CD8-positive, alpha-beta memory T cell (primary cell): ENCODE measurements at regions not wholly inside any gene's neighbourhood (a gene's known extent, or its start where the extent isn't known, plus 50 kb on each side); places are given as distances from the start of the nearest gene placed in this dataset.

Source experiments
- CTCF ChIA-PET: fragments of 350-600 bp; sonication (Branson Sonifier 250); formaldehyde crosslinking; loops from one replicate; lab custom pipeline; 2021; ENCODE audit warnings: antibody characterized with exemption; lab: Charles Lee
- POLR2A ChIA-PET: fragments of 350-600 bp; sonication (Branson Sonifier 250); formaldehyde crosslinking; loops from one replicate; lab custom pipeline; 2021; ENCODE audit warnings: antibody characterized with exemption; lab: Charles Lee
- DNase-seq, 5 donors: peaks; one replicate each; pipeline versions ENCODE4 v3.0.0 to v3.0.0-alpha.2; 2020 to 2022; ENCODE audit warnings: mixed read lengths in 1 of 5
- H3K27ac ChIP-seq: one replicate; pipeline ENCODE4 v1.7.0; 2013; ENCODE audit warnings: low read depth, mild to moderate bottlenecking, low read length, moderate library complexity
- H3K27me3 ChIP-seq: 2 replicates; pipeline ENCODE4 v1.7.0; 2013; ENCODE audit warnings: low read length, mild to moderate bottlenecking; ENCODE audit not compliant: insufficient read depth, poor library complexity, severe bottlenecking
- H3K36me3 ChIP-seq: 2 replicates; pipeline ENCODE4 v1.7.0; 2013; ENCODE audit warnings: mild to moderate bottlenecking, low read length, moderate library complexity; ENCODE audit not compliant: insufficient read depth
- H3K4me1 ChIP-seq: 2 replicates; pipeline ENCODE4 v1.7.0; 2013; ENCODE audit warnings: mild to moderate bottlenecking, low read length, moderate library complexity; ENCODE audit not compliant: insufficient read depth
- H3K4me3 ChIP-seq: 2 replicates; pipeline ENCODE4 v1.7.0; 2013; ENCODE audit warnings: mild to moderate bottlenecking, low read length
- H3K9me3 ChIP-seq: 2 replicates; pipeline ENCODE4 v1.7.0; 2013; ENCODE audit warnings: mild to moderate bottlenecking, low read length
- H3K27ac Mint-ChIP-seq, 8 donors: one replicate each; pipeline ENCODE4 v1.8.0; 2020 to 2021; ENCODE audit warnings: mixed read lengths in 8 of 8, mild to moderate bottlenecking in 6 of 8, inconsistent platforms in 3 of 8, moderate library complexity in 3 of 8
- H3K27me3 Mint-ChIP-seq, 2 donors: one replicate each; pipeline ENCODE4 v1.8.0; 2020 to 2021; ENCODE audit warnings: mixed read lengths in 2 of 2, mild to moderate bottlenecking in 1 of 2, moderate library complexity in 1 of 2
- H3K36me3 Mint-ChIP-seq, 3 donors: one replicate each; pipeline ENCODE4 v1.8.0; 2020 to 2021; ENCODE audit warnings: mixed read lengths in 3 of 3, inconsistent platforms in 1 of 3, mild to moderate bottlenecking in 1 of 3
- H3K4me1 Mint-ChIP-seq, 3 donors: one replicate each; pipeline ENCODE4 v1.8.0; 2020 to 2021; ENCODE audit warnings: mixed read lengths in 3 of 3, inconsistent platforms in 1 of 3, mild to moderate bottlenecking in 1 of 3
- H3K4me3 Mint-ChIP-seq, 7 donors: one replicate each; pipeline ENCODE4 v1.8.0; 2020 to 2021; ENCODE audit warnings: mixed read lengths in 7 of 7, mild to moderate bottlenecking in 6 of 7, moderate library complexity in 4 of 7, inconsistent platforms in 2 of 7
- H3K9me3 Mint-ChIP-seq, 5 donors: one replicate each; pipeline ENCODE4 v1.8.0; 2020 to 2022; ENCODE audit warnings: mixed read lengths in 5 of 5, mild to moderate bottlenecking in 3 of 5, moderate library complexity in 2 of 5, inconsistent platforms in 1 of 5

GRCh38 chr2:38224821-38225437 lies 149.0 kb upstream of the CYP1B1 start:
- peaks cover 4% of the 10 kb centered on the region for H3K9me3 ChIP-seq
- no peaks in the 10 kb centered on the region for H3K4me1 Mint-ChIP-seq
- peaks cover 0 to 6% (median 4%) of the 10 kb centered on the region in 5 donors for H3K9me3 Mint-ChIP-seq
- H3K27me3 ChIP-seq = peaks cover 3% of the 10 kb centered on the region
- H3K36me3 Mint-ChIP-seq = peaks cover 0 to 5% (median 0%) of the 10 kb centered on the region in 3 donors
- H3K27ac Mint-ChIP-seq = no peak overlapping the region
- ChIA-PET POLR2A (no interaction called here), CTCF (no interaction called here)
- H3K27me3 Mint-ChIP-seq = peaks cover 15 to 47% of the 10 kb centered on the region in 2 donors
- no peak overlapping the region for H3K27ac ChIP-seq
- no peaks in the 10 kb centered on the region for H3K36me3 ChIP-seq
- no peak overlapping the region for H3K4me3 Mint-ChIP-seq
- DNase-seq = no peak
- no peaks in the 10 kb centered on the region for H3K4me1 ChIP-seq
- H3K4me3 ChIP-seq = no peak overlapping the region

DNA sequence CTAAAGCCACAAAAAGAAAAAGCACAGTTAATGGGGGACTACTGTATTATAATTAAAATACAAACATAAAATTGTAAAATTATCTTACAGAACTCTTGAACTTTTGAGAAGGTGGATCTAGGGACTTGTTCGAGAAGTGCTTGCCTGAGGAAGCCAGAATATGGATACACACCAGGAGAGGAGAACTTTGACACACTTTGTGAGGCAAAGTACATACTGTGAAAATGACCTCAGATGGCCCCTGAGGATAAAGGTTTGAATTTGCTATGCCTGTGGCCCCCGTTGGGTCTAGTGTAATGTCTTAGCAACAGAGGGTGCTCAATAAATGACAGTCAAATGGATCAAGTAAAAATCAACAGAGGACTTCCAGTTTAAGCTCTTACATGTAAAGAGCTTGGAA lies 148.2 kb upstream of the CYP1B1 start:
- Mint-ChIP-seq H3K9me3 (peaks cover 0 to 8% (median 6%) of the 10 kb centered on the region in 5 donors), H3K36me3 (peaks cover 0 to 9% (median 0%) of the 10 kb centered on the region in 3 donors), H3K27me3 (peaks cover 12 to 52% of the 10 kb centered on the region in 2 donors), H3K27ac (no peak overlapping the region), H3K4me1 (no peaks in the 10 kb centered on the region), H3K4me3 (no peak overlapping the region)
- Histone ChIP-seq H3K4me1 (no peaks in the 10 kb centered on the region), H3K27me3 (peaks cover 3% of the 10 kb centered on the region), H3K4me3 (no peak overlapping the region), H3K27ac (no peak overlapping the region), H3K36me3 (no peaks in the 10 kb centered on the region), H3K9me3 (peaks cover 4% of the 10 kb centered on the region)
- ChIA-PET CTCF (no interaction called here), POLR2A (no interaction called here)
- DNase-seq = no peak

GRCh38 chr2:38223256-38223655 lies 147.3 kb upstream of the CYP1B1 start:
- peaks cover 14 to 58% of the 10 kb centered on the region in 2 donors for H3K27me3 Mint-ChIP-seq

DNA sequence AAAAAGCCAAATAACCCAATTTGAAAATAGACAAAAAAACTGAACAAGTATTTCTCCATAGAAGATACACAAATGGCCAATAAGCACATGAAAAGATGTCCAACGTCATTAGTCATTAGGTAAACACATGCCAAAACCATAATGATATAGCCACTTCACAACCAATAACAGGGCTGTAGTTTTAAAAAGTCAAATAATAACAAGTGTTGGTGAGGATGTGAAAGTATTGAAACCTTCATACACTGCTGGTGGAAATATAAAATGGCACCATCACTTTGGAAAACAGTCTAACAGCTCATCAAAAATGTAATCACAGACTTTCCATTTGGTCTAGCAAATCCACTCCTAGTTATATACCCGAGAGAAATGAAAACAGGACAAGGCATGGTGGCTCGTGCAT lies 144.2 kb upstream of the CYP1B1 start:
- no peaks in the 10 kb centered on the region for H3K4me1 Mint-ChIP-seq
- peaks cover 13 to 50% of the 10 kb centered on the region in 2 donors for H3K27me3 Mint-ChIP-seq
- ChIA-PET CTCF (no interaction called here), POLR2A (no interaction called here)
- H3K27ac Mint-ChIP-seq = no peak overlapping the region
- H3K9me3 ChIP-seq = peaks cover 4% of the 10 kb centered on the region
- H3K4me1 ChIP-seq = no peaks in the 10 kb centered on the region
- DNase-seq = no peak
- peaks cover 0 to 9% (median 0%) of the 10 kb centered on the region in 3 donors for H3K36me3 Mint-ChIP-seq
- peaks cover 3% of the 10 kb centered on the region for H3K27me3 ChIP-seq
- no peak overlapping the region for H3K4me3 ChIP-seq
- no peaks in the 10 kb centered on the region for H3K36me3 ChIP-seq
- no peak overlapping the region for H3K4me3 Mint-ChIP-seq
- peaks cover 0 to 8% (median 6%) of the 10 kb centered on the region in 5 donors for H3K9me3 Mint-ChIP-seq
- no peak overlapping the region for H3K27ac ChIP-seq

More at GRCh38 chr2:38223256-38223655, 147.3 kb upstream of the CYP1B1 start:
- Mint-ChIP-seq H3K4me1 (no peaks in the 10 kb centered on the region), H3K36me3 (peaks cover 0 to 9% (median 0%) of the 10 kb centered on the region in 3 donors), H3K4me3 (no peak overlapping the region), H3K27ac (no peak overlapping the region), H3K9me3 (peaks cover 0 to 8% (median 6%) of the 10 kb centered on the region in 5 donors)
- H3K36me3 ChIP-seq = no peaks in the 10 kb centered on the region
- H3K9me3 ChIP-seq = peaks cover 4% of the 10 kb centered on the region
- no peak overlapping the region for H3K27ac ChIP-seq
- no peaks in the 10 kb centered on the region for H3K4me1 ChIP-seq
- H3K4me3 ChIP-seq = no peak overlapping the region
- peaks cover 3% of the 10 kb centered on the region for H3K27me3 ChIP-seq
- DNase-seq = no peak
- ChIA-PET CTCF (no interaction called here), POLR2A (no interaction called here)

DNA sequence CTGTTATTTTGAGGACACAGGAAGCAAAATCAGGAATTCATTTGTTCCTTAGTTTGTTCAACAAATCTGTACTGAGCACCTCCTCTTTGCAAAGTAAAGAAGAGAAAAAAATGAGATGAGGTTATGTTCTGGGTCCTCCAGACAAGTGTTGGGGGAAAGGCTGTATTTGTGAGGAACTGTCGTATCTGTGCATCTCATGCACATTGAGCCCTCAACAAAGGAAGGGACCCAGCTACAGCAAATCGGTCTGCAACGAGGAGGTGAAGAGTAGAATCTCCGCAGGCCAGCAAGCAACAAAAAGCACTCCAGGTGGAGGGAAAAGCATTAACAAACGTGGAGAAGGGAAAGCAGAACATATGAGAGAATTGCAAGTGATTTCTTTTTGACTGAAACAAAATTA lies 143.0 kb upstream of the CYP1B1 start:
- Histone ChIP-seq H3K36me3 (no peaks in the 10 kb centered on the region), H3K27me3 (peaks cover 3% of the 10 kb centered on the region), H3K4me1 (peaks cover 4% of the 10 kb centered on the region), H3K9me3 (peaks cover 4% of the 10 kb centered on the region), H3K27ac (no peak overlapping the region), H3K4me3 (no peak overlapping the region)
- POLR2A ChIA-PET = no interaction called here
- CTCF ChIA-PET = no interaction called here
- peaks cover 0 to 9% (median 0%) of the 10 kb centered on the region in 3 donors for H3K36me3 Mint-ChIP-seq
- H3K27me3 Mint-ChIP-seq = peaks cover 9 to 38% of the 10 kb centered on the region in 2 donors
- no peak overlapping the region for H3K4me3 Mint-ChIP-seq
- H3K4me1 Mint-ChIP-seq = peaks cover 4 to 8% (median 4%) of the 10 kb centered on the region in 3 donors
- no peak overlapping the region for H3K27ac Mint-ChIP-seq
- H3K9me3 Mint-ChIP-seq = peaks cover 0 to 8% (median 6%) of the 10 kb centered on the region in 5 donors
- DNase-seq = no peak

GRCh38 chr2:38218591-38218991 lies 142.6 kb upstream of the CYP1B1 start:
- peaks cover 9 to 34% of the 10 kb centered on the region in 2 donors for H3K27me3 Mint-ChIP-seq
- no peaks in the 10 kb centered on the region for H3K36me3 ChIP-seq
- ChIA-PET POLR2A (no interaction called here), CTCF (no interaction called here)
- no peak overlapping the region for H3K4me3 ChIP-seq
- no peak overlapping the region for H3K27ac Mint-ChIP-seq
- peaks cover 0 to 8% (median 6%) of the 10 kb centered on the region in 5 donors for H3K9me3 Mint-ChIP-seq
- peaks cover 0 to 9% (median 0%) of the 10 kb centered on the region in 3 donors for H3K36me3 Mint-ChIP-seq
- no peak overlapping the region for H3K27ac ChIP-seq
- H3K4me3 Mint-ChIP-seq = no peak overlapping the region
- peaks cover 8 to 12% (median 8%) of the 10 kb centered on the region in 3 donors for H3K4me1 Mint-ChIP-seq
- peaks cover 3% of the 10 kb centered on the region for H3K27me3 ChIP-seq
- no peak for DNase-seq
- H3K4me1 ChIP-seq = peaks cover 8% of the 10 kb centered on the region
- peaks cover 4% of the 10 kb centered on the region for H3K9me3 ChIP-seq

- peaks cover 0 to 4% (median 0%) of the 10 kb centered on the region in 3 donors for H3K36me3 Mint-ChIP-seq
- peaks cover 4% of the 10 kb centered on the region for H3K9me3 ChIP-seq
- no peak overlapping the region for H3K4me3 ChIP-seq
- H3K27me3 Mint-ChIP-seq = peaks cover 9 to 24% of the 10 kb centered on the region in 2 donors
- peaks cover 10% of the 10 kb centered on the region for H3K4me1 ChIP-seq
- H3K4me3 Mint-ChIP-seq = no peak overlapping the region
- no peak overlapping the region for H3K27ac Mint-ChIP-seq
- CTCF ChIA-PET = no interaction called here
- POLR2A ChIA-PET = no interaction called here
- peaks cover 9 to 13% (median 10%) of the 10 kb centered on the region in 3 donors for H3K4me1 Mint-ChIP-seq
- no peak overlapping the region for H3K27ac ChIP-seq
- H3K9me3 Mint-ChIP-seq = peaks cover 0 to 8% (median 7%) of the 10 kb centered on the region in 5 donors
- no peak for DNase-seq
- peaks cover 3% of the 10 kb centered on the region for H3K27me3 ChIP-seq
- H3K36me3 ChIP-seq = no peaks in the 10 kb centered on the region
Measured at GRCh38 chr2:38217401-38218188, 141.6 kb upstream of the CYP1B1 start.

GRCh38 chr2:38216886-38217285 lies 140.9 kb upstream of the CYP1B1 start:
- peaks cover 0 to 4% (median 0%) of the 10 kb centered on the region in 3 donors for H3K36me3 Mint-ChIP-seq
- no peak overlapping the region for H3K27ac Mint-ChIP-seq
- no peak overlapping the region for H3K4me3 Mint-ChIP-seq
- POLR2A ChIA-PET = no interaction called here
- Histone ChIP-seq H3K36me3 (no peaks in the 10 kb centered on the region), H3K9me3 (peaks cover 4% of the 10 kb centered on the region), H3K4me3 (no peak overlapping the region), H3K27me3 (peaks cover 3% of the 10 kb centered on the region), H3K27ac (no peak overlapping the region), H3K4me1 (peaks cover 10% of the 10 kb centered on the region)
- H3K4me1 Mint-ChIP-seq = peaks cover 9 to 13% (median 10%) of the 10 kb centered on the region in 3 donors
- peaks cover 0 to 8% (median 7%) of the 10 kb centered on the region in 5 donors for H3K9me3 Mint-ChIP-seq
- no peak for DNase-seq
- CTCF ChIA-PET = no interaction called here
- peaks cover 9 to 24% of the 10 kb centered on the region in 2 donors for H3K27me3 Mint-ChIP-seq
